Endometrium (tissue), 2 donors: ENCODE measurements at regions not wholly inside any gene's neighbourhood (a gene's known extent, or its start where the extent isn't known, plus 50 kb on each side); places are given as distances from the start of the nearest gene placed in this dataset.

Experiments
- FAIRE-seq: peaks from 2 replicates; lab custom pipeline; 2012; peaks lifted over from hg19 to GRCh38; lab: Jason Lieb, UNC
- donor health status: control.
- donor health status: control.

DNA sequence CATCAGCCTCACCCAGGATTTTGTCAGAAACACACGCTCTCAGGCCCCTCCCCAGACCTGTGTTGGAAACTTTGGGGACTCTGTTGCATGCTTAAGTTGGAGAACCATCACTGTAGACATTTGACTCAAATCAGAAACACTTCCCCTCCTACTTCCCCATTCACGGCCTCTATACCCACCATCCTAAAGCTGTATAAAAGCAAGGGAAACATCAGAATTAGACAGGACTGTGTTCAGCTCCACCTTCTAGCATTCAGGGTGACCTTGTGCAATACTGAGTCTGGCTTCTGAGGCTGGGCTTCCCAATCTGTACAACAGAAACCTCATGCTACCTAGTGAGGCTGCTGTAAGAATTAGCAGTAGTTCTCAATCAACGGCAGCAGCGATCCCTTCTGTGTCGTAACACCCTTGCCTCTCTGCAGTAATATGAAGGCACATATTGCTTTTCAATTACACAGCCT lies 252.3 kb downstream of the LY86 start:
- FAIRE-seq: no peak

- no peak for FAIRE-seq
Observed at GRCh38 chr6:6841571-6841970, 253.1 kb downstream of the LY86 start.

- FAIRE-seq: no peak
Observed at GRCh38 chr6:6842291-6842690, 253.8 kb downstream of the LY86 start.

- no peak for FAIRE-seq
Observed at GRCh38 chr6:6843057-6843627, 254.6 kb downstream of the LY86 start.

GRCh38 chr6:6843777-6844176 lies 255.3 kb downstream of the LY86 start:
- FAIRE-seq: no peak

GRCh38 chr6:6844530-6844929 lies 256.0 kb downstream of the LY86 start:
- no peak for FAIRE-seq

GRCh38 chr6:6845603-6846002 lies 257.1 kb downstream of the LY86 start:
- FAIRE-seq: no peak

DNA sequence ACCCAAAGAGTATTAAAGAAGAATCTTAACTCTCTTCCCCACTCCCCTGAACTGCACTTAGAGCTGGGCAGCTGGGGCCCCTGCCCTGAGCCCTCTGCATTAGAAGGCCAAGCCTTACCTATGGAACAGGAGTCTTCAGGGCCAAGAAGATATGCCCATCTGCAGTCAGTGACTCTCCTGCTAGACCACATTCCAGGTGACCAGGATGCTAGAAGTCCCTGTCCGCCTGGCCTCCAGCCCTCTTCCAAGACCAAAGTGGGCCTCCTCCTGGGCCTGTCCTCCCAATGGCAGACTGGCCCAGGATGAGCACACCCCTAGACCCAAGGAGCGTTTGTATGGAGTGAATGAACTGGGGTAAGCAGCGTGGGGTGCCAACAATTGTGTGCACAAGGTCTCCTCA lies 259.1 kb downstream of the LY86 start:
- FAIRE-seq: no peak

- FAIRE-seq: no peak
Observed at GRCh38 chr6:6851059-6851948, 256.5 kb upstream of the RREB1 start.

DNA sequence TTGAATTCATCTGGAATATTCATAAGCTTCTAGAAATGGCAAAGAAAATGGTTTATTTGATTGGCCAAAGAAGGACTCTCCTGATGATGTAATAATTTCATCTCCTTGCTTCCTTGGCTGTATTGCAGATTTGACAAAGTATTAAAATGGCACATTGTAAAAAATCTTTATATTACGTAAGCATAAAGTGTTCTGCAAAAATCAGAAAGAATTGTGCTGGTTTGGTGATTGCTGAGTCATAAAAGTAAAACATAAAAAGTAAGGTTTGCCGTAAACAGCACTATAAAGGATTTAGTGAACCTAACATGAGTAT lies 255.9 kb upstream of the RREB1 start:
- no peak for FAIRE-seq

DNA sequence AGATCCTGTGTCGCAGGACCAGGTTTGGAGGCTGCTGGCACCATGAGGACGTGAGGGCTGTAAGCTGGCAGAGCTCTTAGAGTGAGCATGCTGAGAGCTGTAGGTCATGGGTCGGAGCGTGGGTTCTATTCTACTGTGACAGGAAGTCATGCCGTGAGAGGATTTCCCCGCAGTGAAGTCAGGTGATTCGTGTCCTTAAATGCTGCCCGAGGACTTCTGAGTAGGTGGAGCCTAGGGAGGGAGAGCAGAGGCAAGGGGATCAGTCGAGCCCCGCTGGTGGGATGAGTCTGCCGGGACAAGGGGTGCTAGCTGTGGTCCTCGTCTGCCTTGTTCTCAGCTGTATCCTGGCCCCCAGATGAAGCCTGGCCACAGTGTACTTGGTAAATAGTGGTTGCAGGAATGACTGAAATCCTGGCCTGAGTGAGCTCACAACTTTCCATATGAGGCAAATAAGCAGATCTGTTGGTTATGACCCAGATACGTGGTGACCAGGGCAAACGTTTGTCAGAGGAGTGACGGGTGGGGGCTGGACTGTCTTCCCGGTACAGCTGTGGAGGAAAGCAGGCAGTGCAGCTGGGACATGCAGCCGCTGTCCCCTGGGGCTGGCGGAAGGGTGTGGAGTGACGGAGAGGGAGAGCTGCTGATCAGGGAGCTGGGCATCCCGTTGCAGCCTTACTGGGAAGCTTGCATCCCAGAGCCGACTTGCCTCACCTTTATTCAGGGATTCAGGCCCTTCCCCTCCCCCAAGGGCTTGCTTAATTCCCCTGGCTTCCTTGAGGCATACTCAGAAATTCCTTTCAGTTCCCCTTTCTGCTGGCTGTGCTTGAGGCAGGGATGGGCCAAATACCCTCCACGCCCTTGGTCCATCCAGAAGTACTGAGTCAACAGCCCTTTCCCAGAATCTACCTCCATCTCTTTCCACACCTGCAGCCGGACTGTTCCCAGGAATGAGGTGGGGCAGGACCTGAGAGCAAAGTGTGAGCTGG lies 250.9 kb upstream of the RREB1 start:
- no peak for FAIRE-seq

DNA sequence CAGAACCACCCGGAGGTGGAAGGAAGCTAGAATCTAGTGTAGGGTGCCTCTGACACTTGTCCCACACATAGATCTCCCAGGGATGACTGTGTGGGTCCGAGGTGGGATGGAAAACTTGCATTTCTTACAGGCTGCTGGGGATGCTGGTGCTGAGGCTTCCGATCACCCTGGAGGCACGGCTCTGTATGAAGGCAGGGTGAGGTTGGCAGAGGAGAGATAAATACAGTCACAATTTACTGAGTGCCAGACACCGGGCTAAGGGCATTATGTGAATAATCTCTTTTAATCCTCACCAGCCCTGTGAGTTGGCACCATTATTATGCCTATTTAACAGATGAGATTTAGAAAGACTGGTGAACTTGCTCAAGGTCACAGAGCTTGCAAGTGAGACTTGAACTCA lies 250.2 kb upstream of the RREB1 start:
- FAIRE-seq: no peak

DNA sequence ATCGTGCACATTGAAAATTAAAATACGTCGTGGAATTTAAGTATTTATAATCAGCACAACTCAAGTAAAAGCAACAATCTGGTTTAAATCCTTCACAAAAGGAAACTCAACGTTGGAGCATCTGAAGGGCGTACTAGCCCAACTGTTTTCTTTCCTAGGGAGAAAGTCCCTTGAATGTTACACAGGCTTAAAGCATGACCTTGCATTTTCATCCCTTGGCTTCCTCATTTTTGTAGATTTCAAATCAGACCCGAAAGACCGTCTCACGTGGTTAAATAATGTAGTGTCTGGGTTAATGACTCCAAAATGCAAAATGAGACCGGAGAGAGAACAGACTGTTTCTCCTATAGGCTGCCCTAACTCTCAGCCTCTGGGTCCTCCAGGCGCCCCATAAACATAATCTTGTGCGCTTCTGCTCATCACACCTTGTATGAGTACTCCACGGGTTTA lies 249.2 kb upstream of the RREB1 start:
- FAIRE-seq: no peak

- FAIRE-seq: no peak
Observed at GRCh38 chr6:6859105-6859504, 248.7 kb upstream of the RREB1 start.

DNA sequence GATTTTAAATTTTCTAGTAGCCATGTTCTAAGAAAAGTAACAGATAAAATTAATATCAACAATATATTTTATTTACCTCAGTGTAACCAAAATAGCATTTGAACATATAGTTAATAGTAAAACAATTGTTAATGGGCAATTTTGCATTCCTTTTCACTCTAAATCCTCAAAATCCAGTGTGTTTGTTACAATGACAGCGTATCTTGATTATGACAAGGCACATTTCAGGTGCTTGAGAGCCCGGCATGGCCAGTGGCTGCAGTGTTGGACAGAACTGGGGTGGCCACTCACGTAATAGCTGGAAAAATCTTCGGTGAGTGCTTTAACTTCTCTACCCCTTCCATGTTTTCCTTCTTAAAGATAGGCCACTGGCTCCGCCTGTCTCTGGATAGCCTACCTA lies 248.0 kb upstream of the RREB1 start:
- no peak for FAIRE-seq

- FAIRE-seq: no peak
Observed at GRCh38 chr6:6860863-6861262, 246.9 kb upstream of the RREB1 start.

- no peak for FAIRE-seq
Observed at GRCh38 chr6:6861351-6861894, 246.3 kb upstream of the RREB1 start.

DNA sequence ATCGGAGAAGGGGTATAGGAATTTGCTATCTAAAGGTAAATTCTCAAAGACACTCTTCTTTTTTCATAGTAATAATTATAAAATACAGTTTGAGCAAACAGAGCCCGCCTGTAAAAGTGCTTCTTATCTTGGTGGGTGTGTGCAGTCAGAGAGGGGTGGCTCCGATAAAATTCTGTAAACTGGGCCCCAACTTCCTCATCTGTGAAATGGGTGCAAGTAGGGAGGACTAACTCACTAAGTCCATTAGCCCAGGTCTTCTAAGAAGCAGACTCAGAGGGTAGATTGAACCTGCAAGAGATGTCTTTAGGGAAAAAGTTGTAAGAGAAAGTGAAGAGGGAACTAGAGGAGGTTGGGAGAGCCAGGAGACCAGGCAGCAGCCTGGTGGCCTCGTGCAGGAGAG lies 245.8 kb upstream of the RREB1 start:
- no peak for FAIRE-seq

DNA sequence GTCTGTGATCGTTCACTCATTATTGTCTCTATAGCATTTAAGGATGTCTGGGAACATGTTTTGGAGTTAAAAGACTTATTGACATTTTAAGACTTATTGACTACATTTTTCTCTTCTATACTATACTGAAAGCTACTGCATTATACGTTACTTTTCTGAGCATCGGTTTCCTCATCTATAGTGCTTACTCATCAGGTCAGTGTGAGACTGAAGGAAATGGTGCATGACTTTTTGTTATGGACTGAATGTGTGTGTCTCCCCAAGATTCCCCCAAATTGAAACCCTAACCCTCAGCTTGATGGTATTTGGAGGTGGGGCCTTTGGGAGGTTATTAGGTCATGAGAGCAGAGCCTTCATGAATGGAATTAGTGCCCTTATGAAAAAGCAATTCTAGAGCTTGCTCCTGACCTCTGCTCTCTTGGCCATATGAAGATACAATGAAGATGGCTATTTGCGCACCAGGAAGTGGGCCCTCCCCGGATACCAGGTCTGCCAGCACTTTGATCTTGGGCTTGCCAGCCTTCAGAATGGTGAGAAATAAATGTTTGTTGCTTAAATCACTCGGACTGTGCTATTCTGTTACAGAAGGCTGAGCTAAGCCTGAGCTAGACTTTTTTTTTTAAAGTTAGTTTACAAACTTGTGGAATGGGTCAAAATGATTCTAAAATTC lies 243.7 kb upstream of the RREB1 start:
- no peak for FAIRE-seq

GRCh38 chr6:6865611-6866010 lies 242.2 kb upstream of the RREB1 start:
- no peak for FAIRE-seq

DNA sequence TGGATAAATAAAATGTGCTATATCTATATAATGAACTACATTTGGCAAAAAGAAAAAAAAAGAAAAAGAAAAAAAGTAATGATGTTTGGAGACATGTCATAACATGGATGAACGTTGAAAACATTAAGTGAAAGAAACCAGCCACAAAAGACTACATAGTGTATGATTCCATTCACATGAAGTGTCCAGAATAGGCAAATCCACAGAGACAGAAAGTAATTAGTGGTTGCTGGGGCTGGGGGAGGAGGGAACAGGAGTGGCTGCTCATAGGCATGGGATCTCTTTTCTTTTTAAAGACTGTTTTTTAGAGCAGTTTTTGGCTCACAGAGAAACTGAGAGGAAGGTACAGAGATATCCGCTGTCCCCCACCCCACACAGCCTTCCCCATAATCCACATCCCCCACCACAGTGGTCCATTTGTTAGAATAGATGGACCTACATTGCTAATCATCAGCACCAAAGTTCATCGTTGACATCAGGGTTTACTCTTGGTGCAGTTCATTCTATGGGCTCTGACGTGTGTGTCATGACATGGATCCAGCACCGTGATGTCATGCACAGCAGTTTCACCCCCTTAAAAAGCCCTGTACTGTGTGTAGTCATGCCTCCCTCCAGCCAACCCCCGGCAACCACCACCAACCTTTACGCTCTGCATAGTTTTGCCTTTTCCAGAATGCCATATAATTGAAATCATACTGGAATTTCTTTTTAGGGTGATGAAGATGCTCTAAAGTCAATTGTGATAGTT lies 240.9 kb upstream of the RREB1 start:
- no peak for FAIRE-seq
